Mesodermal cell (in vitro differentiated cells): ENCODE measurements at regions not wholly inside any gene's neighbourhood (a gene's known extent, or its start where the extent isn't known, plus 50 kb on each side); places are given as distances from the start of the nearest gene placed in this dataset.
"Not testable (repeated sequence)": the region's sequence is repeated elsewhere in the genome, so short reads cannot be mapped to it uniquely, and the experiment has no call there.

Source experiments
- H3K27ac ChIP-seq: 2 replicates; pipeline ENCODE4 v1.7.0; 2013; ENCODE audit warnings: mild to moderate bottlenecking, low read depth, low read length, moderate library complexity; ENCODE audit not compliant: severe bottlenecking
- H3K36me3 ChIP-seq: 2 replicates; pipeline ENCODE4 v1.7.1; 2013; ENCODE audit warnings: mild to moderate bottlenecking, low read length, moderate library complexity; ENCODE audit not compliant: control insufficient read depth, insufficient read depth
- H3K4me1 ChIP-seq: one replicate; pipeline ENCODE4 v1.7.1; 2013; ENCODE audit warnings: mild to moderate bottlenecking, low read length; ENCODE audit not compliant: insufficient read depth, control insufficient read depth, poor library complexity, severe bottlenecking
- H3K4me3 ChIP-seq: 2 replicates; pipeline ENCODE4 v1.7.0; 2013; ENCODE audit warnings: low read length, control low read depth, mild to moderate bottlenecking; ENCODE audit not compliant: insufficient read depth, poor library complexity, severe bottlenecking; ENCODE audit errors: extremely low read depth
- H3K9me3 ChIP-seq: 2 replicates; pipeline ENCODE4 v1.7.1; 2013; ENCODE audit warnings: mild to moderate bottlenecking, low read length, moderate library complexity; ENCODE audit not compliant: control insufficient read depth
- WGBS, 2 experiments: methylation state at CpG; one replicate each; pipeline ENCODE4 v1.1.5; 2013; ENCODE audit warnings: missing lambda C conversion rate in 2 of 2; ENCODE audit not compliant: insufficient coverage in 2 of 2; 5-methylcytosine and 5-hydroxymethylcytosine counted together

DNA sequence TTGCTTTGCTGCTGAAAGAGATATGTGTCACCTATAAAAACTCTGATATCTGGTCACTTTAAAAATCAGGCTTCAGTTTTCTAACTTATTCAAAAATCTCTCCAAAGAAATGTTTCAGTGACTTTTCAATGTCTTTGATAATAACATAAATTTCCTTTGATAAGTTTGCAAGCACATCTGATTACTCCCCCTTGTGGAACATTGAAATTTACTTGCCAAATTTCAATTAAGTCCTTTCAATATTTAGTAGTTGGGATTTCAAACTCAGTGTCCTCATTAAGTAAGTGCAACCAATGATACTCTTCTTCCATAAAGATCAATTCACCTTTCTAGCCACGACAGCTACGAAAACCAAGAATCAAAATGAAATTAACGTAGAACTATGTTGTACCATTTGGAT, 151.3 kb upstream of the FAM47C start:
- Histone ChIP-seq H3K4me3 (no peak overlapping the region), H3K4me1 (no peaks in the 10 kb centered on the region), H3K9me3 (no peaks in the 10 kb centered on the region), H3K36me3 (no peaks in the 10 kb centered on the region), H3K27ac (no peak overlapping the region)
- WGBS, 2 experiments, result no CpG with 5 or more reads among the region's 3 CpGs

DNA sequence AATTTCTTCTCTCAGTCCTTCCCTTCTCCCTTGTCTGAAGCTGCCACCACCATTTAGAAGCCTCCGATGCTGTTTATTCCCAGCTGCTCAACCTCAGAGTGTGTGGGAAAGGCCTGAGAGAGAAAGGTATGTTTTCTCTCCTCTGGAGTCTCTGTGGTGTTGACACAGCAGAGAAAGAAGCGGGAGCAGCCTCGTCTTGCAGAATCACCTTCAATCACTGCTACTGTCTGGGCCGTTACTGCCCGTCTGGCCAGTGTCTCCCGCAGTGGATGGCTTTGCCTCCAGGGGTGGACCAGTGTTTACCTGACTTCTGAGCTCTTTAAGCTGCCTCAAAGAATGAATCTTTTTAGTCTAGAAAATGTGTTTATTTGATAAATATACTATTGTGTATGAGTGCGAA, 148.9 kb upstream of the FAM47C start:
- H3K36me3 ChIP-seq, result no peaks in the 10 kb centered on the region
- H3K4me3 ChIP-seq, result no peak overlapping the region
- H3K9me3 ChIP-seq, result no peaks in the 10 kb centered on the region
- WGBS, 2 experiments, result 100% methylated on average over 2 of the region's 7 CpGs; no CpG with 5 or more reads in 1 of the 2 experiments
- H3K27ac ChIP-seq, result no peak overlapping the region
- H3K4me1 ChIP-seq, result no peaks in the 10 kb centered on the region

DNA sequence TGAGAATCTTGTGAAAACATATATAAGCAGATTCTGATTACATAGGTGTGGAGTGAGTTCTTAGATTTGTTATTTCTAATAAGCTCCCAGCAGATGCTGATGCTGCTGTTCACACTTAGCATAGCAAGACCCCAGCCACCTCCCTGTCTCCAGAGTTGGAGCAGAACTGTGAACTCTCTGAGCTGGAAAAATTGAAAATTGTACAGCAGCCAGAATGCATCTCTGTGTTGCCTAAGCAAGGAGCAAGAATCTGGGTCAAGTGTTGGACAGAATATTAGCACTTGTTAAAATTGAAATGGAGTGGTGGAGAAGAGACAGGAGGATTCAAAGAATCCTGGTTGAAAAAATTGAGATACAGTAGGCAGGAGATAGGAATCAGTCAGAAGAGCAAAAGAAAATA, 146.6 kb upstream of the FAM47C start:
- Histone ChIP-seq H3K9me3 (no peaks in the 10 kb centered on the region), H3K36me3 (no peaks in the 10 kb centered on the region), H3K27ac (no peak overlapping the region), H3K4me1 (no peaks in the 10 kb centered on the region), H3K4me3 (no peak overlapping the region)

DNA sequence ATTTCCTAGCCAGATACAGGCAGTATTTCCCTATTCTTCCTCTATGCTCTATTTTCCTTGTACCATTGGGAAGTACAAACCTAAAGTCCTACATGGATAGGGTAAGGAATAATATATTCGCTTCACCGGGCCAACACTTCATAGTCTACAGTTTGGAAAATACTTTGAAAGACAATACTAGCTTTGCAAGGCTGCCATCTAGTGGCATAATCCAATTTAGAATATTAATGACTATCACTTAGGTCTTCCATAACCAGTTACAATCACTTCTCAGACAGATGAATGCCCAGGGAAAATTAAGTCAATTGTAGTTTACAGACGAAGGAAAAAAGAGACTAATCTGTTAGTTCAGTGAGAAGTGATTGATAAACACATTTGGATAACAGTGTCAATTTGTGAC, 141.0 kb upstream of the FAM47C start:
- Histone ChIP-seq H3K27ac (no peak overlapping the region), H3K4me3 (no peak overlapping the region), H3K9me3 (no peaks in the 10 kb centered on the region), H3K4me1 (no peaks in the 10 kb centered on the region), H3K36me3 (no peaks in the 10 kb centered on the region)
- WGBS, 2 experiments, result 33% methylated on average over 1 of the region's 3 CpGs; no CpG with 5 or more reads in 1 of the 2 experiments

DNA sequence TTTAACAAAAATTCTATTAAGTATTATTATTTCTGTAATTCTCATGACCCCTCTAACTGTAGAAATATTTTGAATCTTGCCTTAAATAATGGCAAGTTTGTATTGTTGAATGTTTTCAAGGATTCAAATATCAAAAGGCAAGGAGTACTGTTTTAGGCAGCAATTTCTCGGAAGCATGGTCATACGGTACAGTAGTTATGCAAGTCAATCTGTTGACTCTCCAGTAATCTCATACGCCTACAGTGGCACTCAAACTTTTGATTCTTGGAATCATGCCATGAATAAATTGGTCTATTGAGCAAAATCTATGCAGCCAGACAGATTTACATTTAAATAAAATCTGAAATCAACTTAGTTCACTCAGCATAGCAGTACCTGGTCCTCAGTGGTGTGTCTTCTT, 139.6 kb upstream of the FAM47C start:
- no peak overlapping the region for H3K27ac ChIP-seq
- no peaks in the 10 kb centered on the region for H3K9me3 ChIP-seq
- no peaks in the 10 kb centered on the region for H3K4me1 ChIP-seq
- WGBS, 2 experiments, result 92% methylated on average over 3 of the region's 3 CpGs; no CpG with 5 or more reads in 1 of the 2 experiments
- no peaks in the 10 kb centered on the region for H3K36me3 ChIP-seq
- H3K4me3 ChIP-seq, result no peak overlapping the region

DNA sequence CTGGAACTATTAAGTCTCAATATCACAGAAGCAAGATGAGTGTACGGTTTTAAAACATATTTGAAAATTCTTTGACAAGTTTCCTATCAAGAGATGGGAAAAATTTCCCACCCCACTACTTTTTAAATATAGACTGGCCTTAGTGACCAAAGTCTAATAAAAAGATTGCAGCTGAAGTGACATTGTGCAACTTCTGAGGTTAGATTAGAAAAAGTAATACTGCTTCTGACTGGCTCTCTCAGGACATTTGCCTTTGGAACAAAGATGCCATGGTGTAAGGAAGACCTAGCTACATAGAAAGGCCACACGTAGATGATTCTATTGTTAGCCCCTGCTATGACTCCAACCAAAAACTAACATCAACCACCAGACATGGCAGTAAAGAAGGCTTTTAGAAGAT, 138.7 kb upstream of the FAM47C start:
- H3K36me3 ChIP-seq, result no peaks in the 10 kb centered on the region
- WGBS, 2 experiments, result no CpG with 5 or more reads among the region's 2 CpGs
- H3K4me3 ChIP-seq, result no peak overlapping the region
- H3K9me3 ChIP-seq, result no peaks in the 10 kb centered on the region
- H3K27ac ChIP-seq, result no peak overlapping the region
- H3K4me1 ChIP-seq, result no peaks in the 10 kb centered on the region

DNA sequence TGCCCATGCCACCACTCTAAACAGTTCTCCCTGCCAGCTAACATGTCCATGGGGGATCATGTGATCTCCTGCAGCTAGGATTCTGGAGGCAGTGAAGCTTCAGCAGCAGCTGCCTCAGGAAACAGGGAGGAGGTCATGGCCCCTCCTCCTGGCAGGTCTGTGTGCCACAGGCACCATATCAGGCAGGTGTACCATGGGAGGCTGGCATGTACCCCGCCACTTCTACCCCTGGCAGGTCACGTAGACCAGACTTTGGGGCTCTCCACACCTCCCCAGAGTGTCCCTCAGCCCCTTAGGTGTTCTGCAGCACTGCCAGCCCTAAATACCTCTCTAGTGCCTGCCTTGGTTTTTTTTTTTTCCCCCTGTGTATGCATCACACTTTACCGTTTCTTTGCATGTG, 110.5 kb upstream of the FAM47C start:
- Histone ChIP-seq H3K36me3 (no peaks in the 10 kb centered on the region), H3K4me1 (no peaks in the 10 kb centered on the region), H3K27ac (no peak overlapping the region), H3K9me3 (no peaks in the 10 kb centered on the region), H3K4me3 (no peak overlapping the region)
- 82 to 95% methylated on average over 2 of the region's 3 CpGs for WGBS, 2 experiments

DNA sequence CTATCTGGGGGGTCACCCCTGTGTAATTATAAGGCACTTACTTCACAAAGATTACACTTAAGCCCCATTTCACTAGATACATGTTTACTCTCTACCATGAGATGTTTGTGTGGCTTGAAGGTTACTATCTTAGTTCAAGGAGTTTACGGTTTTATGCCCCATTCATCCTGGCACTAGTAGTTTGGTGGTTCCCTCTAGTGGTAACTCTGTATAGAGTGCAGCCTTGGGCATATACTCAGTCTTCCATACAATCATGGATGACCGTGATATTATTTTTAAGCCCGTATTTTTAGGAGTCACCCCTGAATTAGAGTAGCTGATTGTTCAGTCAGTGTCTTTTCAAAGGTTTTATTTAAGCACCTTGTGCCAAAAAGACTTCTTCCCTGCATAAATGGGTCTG, 109.9 kb upstream of the FAM47C start:
- H3K4me3 ChIP-seq, result no peak overlapping the region
- WGBS, 2 experiments, result no CpG with 5 or more reads among the region's 3 CpGs
- H3K27ac ChIP-seq, result no peak overlapping the region
- no peaks in the 10 kb centered on the region for H3K9me3 ChIP-seq
- no peaks in the 10 kb centered on the region for H3K4me1 ChIP-seq
- no peaks in the 10 kb centered on the region for H3K36me3 ChIP-seq

DNA sequence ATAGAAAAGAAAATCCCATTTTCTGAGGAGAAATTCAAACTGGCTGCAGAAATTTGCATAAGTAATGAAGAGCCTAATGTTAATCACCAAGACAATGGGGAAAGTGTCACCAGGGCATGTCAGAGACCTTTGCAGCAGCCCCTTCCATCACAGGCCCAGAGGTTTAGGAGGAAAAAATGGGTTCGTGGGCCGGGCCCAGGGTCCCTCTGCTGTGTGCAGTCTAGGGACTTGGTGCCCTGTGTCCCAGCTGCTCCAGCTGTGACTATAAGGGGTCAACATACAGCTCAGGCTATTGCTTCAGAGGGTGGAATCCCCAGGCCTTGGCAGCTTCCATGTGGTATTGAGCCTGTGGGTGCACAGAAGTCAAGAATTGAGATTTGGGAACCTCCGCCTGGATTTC, 103.6 kb upstream of the FAM47C start:
- not testable (repeated sequence) for H3K9me3 ChIP-seq, H3K36me3 ChIP-seq, H3K4me1 ChIP-seq, H3K27ac ChIP-seq, H3K4me3 ChIP-seq
- WGBS, 2 experiments, result 75 to 89% methylated on average over 1 of the region's 3 CpGs

DNA sequence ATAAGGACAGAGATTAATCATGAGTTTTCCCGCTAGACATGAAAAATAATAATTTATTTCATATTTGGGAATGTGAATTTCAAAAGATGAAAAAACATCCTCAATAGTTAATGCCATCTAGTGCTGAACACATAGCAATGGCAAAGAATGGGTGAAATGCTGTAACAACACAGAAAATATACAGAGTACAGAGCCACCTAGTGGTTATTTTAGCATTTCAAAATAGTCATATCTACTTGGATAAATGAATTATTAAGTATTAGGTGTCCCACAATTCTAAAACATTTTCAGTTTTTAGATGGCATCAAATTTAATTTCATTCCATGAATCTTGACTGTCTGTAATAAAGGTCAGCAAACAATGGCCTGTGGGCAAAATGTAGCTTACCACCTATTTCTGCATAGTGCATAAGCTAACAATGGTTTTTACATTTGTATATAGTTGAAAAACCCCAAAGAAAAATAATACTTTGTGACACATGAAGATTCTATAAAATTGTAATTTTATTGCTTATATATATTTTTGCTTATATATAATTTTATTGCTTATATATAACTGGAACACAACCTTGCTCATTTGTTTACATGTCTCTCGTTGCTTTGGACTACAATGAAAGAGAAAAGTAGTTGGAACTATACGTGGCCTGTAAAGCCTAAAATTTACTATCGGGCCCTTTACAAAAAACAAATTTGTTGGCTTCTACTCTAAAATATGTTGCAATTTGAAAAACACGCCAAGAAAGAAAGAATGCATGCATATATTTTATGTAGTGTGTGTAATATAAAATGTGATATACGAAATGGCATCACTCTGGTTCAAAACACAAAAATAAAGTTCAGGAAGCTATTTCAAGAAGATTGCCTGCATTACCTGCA, 99.1 kb upstream of the FAM47C start:
- H3K4me3 ChIP-seq, result no peak overlapping the region
- no peaks in the 10 kb centered on the region for H3K9me3 ChIP-seq
- H3K4me1 ChIP-seq, result no peaks in the 10 kb centered on the region
- H3K36me3 ChIP-seq, result no peaks in the 10 kb centered on the region
- 71% methylated on average over 2 of the region's 6 CpGs; no CpG with 5 or more reads in 1 of the 2 experiments for WGBS, 2 experiments
- H3K27ac ChIP-seq, result no peak overlapping the region

DNA sequence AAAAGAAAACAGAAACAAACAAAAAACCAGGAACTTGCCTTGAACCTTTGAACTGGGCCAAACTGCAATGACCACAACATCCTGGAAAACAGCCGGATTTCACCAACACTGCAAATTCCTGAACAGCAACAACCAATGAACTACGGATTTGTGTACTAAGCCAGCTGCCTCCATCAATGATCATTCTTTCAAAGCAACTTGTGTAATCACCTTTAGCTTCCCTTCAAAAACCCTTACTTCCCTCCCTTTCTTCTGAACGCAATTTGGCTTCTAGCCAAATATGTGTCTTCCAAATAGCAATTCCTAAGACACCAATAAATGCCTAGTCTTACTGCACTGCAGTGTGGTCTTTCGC, 98.5 kb upstream of the FAM47C start:
- 83 to 89% methylated on average over 2 of the region's 4 CpGs for WGBS, 2 experiments

More for the DNA sequence above, 98.5 kb upstream of the FAM47C start:
- no peak overlapping the region for H3K27ac ChIP-seq
- no peaks in the 10 kb centered on the region for H3K4me1 ChIP-seq
- H3K9me3 ChIP-seq, result no peaks in the 10 kb centered on the region
- no peak overlapping the region for H3K4me3 ChIP-seq
- no peaks in the 10 kb centered on the region for H3K36me3 ChIP-seq
